ENCODE measurements at regions not wholly inside any gene's neighbourhood (a gene's known extent, or its start where the extent isn't known, plus 50 kb on each side); places are given as distances from the start of the nearest gene placed in this dataset.

- TF ChIP-seq INSM2 (tag by site-specific recombination; IDR thresholded peaks at IDR 0.05) (no peak), ZNF610 (tag by site-specific recombination; IDR thresholded peaks at IDR 0.05; ENCODE audit: borderline replicate concordance) (no peak), EGR2 (tag by site-specific recombination; IDR thresholded peaks at IDR 0.05; ENCODE audit: low read depth) (no peak), HOXC10 (CRISPR knock-in tag; IDR thresholded peaks at IDR 0.05) (no peak), ZBTB6 (tag by site-specific recombination; IDR thresholded peaks at IDR 0.05) (no peak), ZNF26 (tag by site-specific recombination; IDR thresholded peaks at IDR 0.05) (no peak)
These were observed 633.2 kb downstream of the DMRTA1 start (continued) for GRCh38 chr9:23079798-23080197.

- ChIA-PET POLR2A (no interaction called here), CTCF (interaction anchor here (0.7 kb wide), 1 partner anchor 52 kb away, joined by 4 read pairs; no protein-coding TSS in a partner anchor)
- H3K4me3 ChIP-seq (ENCODE audit: low read depth, low read length) = no peak overlapping the region
- H3K36me3 ChIP-seq (ENCODE audit: control insufficient read depth in 2 of 2, insufficient read depth in 1 of 2, low read length in 2 of 2) = no peaks in the 10 kb centered on the region
- H3K27ac ChIP-seq (ENCODE audit: extremely low read depth, low read depth, low read length) = no peak overlapping the region
- no peaks in the 10 kb centered on the region for H3K9me3 ChIP-seq (ENCODE audit: control insufficient read depth, insufficient read depth, low read depth, low read length)
- no peaks in the 10 kb centered on the region for H3K4me1 ChIP-seq (ENCODE audit: control insufficient read depth, insufficient read depth, low read length)
- TF ChIP-seq ZNF302 (tag by site-specific recombination; IDR thresholded peaks at IDR 0.05; ENCODE audit: low read depth) = no peak
- no peak for TF ChIP-seq ZSCAN30 (tag by site-specific recombination; IDR thresholded peaks at IDR 0.05)
- no peak for TF ChIP-seq ZBTB7A (tag by site-specific recombination; IDR thresholded peaks at IDR 0.05; ENCODE audit: low read depth)
- no peak for TF ChIP-seq KLF17 (tag by site-specific recombination; IDR thresholded peaks at IDR 0.05)
- no peak for TF ChIP-seq MZF1 (tag by site-specific recombination; IDR thresholded peaks at IDR 0.05; ENCODE audit: borderline replicate concordance)
- TF ChIP-seq MYNN (tag by site-specific recombination; IDR thresholded peaks at IDR 0.05; ENCODE audit: borderline replicate concordance) = no peak
- TF ChIP-seq ZNF768 (tag by site-specific recombination; IDR thresholded peaks at IDR 0.05) = no peak
- TF ChIP-seq ZBTB10 (tag by site-specific recombination; IDR thresholded peaks at IDR 0.05) = no peak
- no peak for TF ChIP-seq ZBTB8A (tag by site-specific recombination; IDR thresholded peaks at IDR 0.05)
- TF ChIP-seq ZNF785 (tag by site-specific recombination; IDR thresholded peaks at IDR 0.05) = no peak
- no peak for TF ChIP-seq ZNF48 (tag by site-specific recombination; IDR thresholded peaks at IDR 0.05)
- no peak for TF ChIP-seq ZNF26 (tag by site-specific recombination; IDR thresholded peaks at IDR 0.05)
- no peak for TF ChIP-seq ZFP3 (tag by site-specific recombination; IDR thresholded peaks at IDR 0.05; ENCODE audit: low read depth)
- TF ChIP-seq ZNF776 (tag by site-specific recombination; IDR thresholded peaks at IDR 0.05; ENCODE audit: borderline replicate concordance) = no peak
- TF ChIP-seq CTCF (tag by site-specific recombination; IDR thresholded peaks at IDR 0.05) = no peak
- no peak for TF ChIP-seq OVOL3 (tag by site-specific recombination; IDR thresholded peaks at IDR 0.05)
- no peak for TF ChIP-seq ZNF146 (tag by site-specific recombination; IDR thresholded peaks at IDR 0.05)
- TF ChIP-seq RBAK (tag by site-specific recombination; IDR thresholded peaks at IDR 0.05) = no peak
These were observed 634.8 kb downstream of the DMRTA1 start for GRCh38 chr9:23081377-23081776.
